Epithelial cell of proximal tubule (primary cell): ENCODE measurements at regions not wholly inside any gene's neighbourhood (a gene's known extent, or its start where the extent isn't known, plus 50 kb on each side); places are given as distances from the start of the nearest gene placed in this dataset.

Source experiments
- DNase-seq: peaks from one replicate; pipeline ENCODE4 v3.0.0-alpha.2; 2011; ENCODE audit warnings: low read depth
- H3K4me3 ChIP-seq: 2 replicates; pipeline ENCODE4 v1.5.1; 2011; ENCODE audit warnings: low read depth, mild to moderate bottlenecking, low read length
- CTCF ChIP-seq: conservative IDR thresholded peaks from 2 replicates; pipeline ENCODE4 v1.5.1; 2012; ENCODE audit warnings: low read depth, mild to moderate bottlenecking, low read length

DNA sequence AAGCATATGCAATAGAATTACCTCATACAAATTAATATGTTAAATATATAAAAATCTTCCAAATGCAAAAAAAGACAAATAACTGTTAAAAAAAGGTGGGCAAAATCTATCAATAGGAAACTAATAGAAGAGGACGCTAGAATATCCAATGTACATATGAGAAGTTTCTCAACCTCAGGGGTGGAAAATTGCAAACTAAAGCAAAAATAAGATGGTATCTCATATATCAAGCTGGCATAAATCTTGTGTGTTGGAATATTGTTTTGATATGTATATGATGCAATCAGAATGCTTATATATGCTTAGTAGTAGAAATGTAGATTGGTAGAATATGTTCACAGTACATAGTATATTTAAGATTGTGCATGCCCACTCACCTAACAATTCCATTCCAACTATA, 395.0 kb upstream of the OPRM1 start:
- DNase-seq = no peak
- no peak for TF ChIP-seq CTCF
- H3K4me3 ChIP-seq = no peak overlapping the region

GRCh38 chr6:153634416-153634815, 404.6 kb upstream of the OPRM1 start:
- no peak for DNase-seq
- H3K4me3 ChIP-seq = no peak overlapping the region
- TF ChIP-seq CTCF = no peak

GRCh38 chr6:153625089-153625488, 414.0 kb upstream of the OPRM1 start:
- H3K4me3 ChIP-seq = no peak overlapping the region
- DNase-seq = no peak

DNA sequence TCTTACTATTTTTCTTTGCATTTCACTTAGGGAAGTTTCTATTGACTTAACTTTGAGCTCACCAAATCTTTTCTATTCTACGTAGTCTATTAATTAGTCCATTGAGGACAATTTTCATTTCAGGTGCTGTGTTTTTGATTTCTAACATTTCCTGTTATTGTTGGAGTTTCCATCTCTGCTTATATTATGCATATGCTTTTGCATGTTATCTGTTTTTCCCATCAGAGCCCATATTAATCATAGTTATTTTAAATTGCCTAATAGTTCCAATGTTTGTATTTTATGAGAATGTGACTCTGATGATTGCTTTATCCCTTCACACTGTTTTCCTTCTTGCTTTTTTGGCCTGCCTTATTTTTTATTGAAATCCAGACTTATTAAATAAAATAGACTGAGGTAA, 414.5 kb upstream of the OPRM1 start:
- TF ChIP-seq CTCF = no peak
- no peak for DNase-seq
- no peak overlapping the region for H3K4me3 ChIP-seq

More at GRCh38 chr6:153625089-153625488, 414.0 kb upstream of the OPRM1 start:
- no peak for TF ChIP-seq CTCF

DNA sequence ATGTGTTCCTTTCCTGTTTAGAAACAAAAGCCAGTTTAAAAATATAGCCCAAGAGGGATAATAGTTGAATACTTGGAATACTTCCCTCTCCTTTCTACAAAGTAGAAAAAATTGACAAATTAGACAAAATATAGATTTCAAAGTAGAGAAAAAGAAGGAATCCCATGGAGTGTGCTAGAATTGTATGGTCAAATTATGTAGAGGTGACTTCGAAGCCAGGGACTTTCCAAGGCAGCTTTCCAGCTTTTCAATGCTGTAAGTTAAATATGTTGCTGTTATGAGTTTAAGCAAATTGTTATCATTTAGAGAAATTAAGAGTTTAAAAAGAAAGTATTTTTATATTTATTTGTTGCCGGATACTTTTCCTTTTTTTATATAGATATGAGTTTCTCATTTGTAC, 415.5 kb upstream of the OPRM1 start:
- TF ChIP-seq CTCF = no peak
- no peak for DNase-seq

GRCh38 chr6:153621491-153621890, 417.5 kb upstream of the OPRM1 start:
- no peak for DNase-seq
- no peak overlapping the region for H3K4me3 ChIP-seq
- TF ChIP-seq CTCF = no peak

More for the DNA sequence above, 415.5 kb upstream of the OPRM1 start:
- no peak overlapping the region for H3K4me3 ChIP-seq

GRCh38 chr6:153621070-153621469, 418.0 kb upstream of the OPRM1 start:
- TF ChIP-seq CTCF = no peak
- DNase-seq = no peak
- H3K4me3 ChIP-seq = no peak overlapping the region
